ENCODE measurements at regions not wholly inside any gene's neighbourhood (a gene's known extent, or its start where the extent isn't known, plus 50 kb on each side); places are given as distances from the start of the nearest gene placed in this dataset.
"Not testable (repeated sequence)": the region's sequence is repeated elsewhere in the genome, so short reads cannot be mapped to it uniquely, and the experiment has no call there.

DNA sequence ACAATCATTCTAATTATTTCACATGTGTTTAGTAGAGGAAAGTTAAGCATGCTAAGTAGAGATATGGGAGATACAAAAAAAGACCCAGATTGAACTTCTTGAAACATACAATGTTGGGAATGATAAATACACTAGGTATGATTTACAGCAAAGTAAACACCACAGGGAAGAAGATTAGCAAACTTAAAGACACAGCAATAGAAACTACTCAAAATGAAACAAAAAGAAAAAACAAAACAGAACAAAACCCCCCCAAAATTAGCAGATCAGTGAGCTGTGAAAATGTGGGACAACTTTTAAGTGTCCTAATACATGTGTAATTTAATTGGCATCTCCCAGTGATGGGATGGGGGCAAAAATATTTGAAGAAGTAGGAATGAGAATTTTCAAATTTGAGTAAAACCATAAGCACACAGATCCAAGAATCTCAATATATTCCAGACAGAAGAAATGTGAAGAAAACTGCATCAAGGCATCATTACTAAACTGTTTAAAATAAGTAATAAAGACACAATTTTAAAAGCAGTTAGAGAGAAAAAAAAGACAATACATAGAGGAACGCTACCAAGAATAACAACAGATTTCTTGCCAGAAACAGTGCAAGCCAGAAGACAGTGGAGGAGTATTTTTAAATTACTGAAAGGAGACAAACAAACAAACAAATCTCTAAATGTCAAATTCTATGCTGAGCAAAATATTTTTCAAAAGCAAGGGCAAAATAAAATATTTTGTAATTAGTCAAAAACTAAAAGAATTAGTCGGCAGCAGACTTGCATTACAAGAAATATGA is 473.7 kb downstream of the QKI start:
- no peak for DNase-seq

DNA sequence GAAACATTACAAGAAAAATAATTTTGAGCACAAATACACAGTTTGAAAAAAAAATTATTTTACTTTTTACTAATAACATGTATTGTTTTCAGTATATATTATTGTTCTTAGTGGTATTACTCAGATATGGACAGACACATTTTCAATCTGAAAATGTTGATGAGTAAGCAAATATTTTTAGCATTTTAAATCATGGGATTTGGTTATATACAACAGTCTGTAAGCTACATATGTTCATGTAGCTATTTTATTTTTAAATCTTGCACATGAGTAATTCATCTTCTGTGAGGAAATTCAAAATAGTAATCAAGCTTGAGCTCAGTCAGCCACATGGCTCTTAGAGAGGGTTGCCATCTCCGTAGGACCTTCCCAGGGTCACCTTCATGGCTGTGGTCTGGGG is 471.9 kb downstream of the QKI start:
- DNase-seq = no peak

DNA sequence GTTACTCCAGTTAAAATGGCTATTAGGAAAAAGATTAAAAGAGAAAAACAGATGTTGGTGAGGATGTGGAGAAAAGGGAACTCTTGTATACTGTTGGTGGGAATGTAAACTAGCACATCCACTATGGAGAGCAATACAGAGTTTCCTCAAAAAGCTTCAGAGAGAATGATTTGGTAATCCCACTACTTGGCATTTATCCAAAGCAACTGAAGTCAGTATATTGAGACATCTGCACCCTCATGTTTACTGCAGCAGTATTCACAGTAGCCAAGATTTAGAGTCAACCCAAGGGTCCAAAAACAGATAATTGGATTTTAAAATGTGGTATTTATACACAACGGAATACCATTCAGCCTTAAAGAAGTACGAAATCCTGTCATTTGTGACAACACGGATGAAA is 469.5 kb downstream of the QKI start:
- DNase-seq = no peak

- DNase-seq = no peak
Observed at GRCh38 chr6:163878698-163879097, 464.2 kb downstream of the QKI start.

- DNase-seq = no peak
Observed at GRCh38 chr6:163877877-163878639, 463.5 kb downstream of the QKI start.

DNA sequence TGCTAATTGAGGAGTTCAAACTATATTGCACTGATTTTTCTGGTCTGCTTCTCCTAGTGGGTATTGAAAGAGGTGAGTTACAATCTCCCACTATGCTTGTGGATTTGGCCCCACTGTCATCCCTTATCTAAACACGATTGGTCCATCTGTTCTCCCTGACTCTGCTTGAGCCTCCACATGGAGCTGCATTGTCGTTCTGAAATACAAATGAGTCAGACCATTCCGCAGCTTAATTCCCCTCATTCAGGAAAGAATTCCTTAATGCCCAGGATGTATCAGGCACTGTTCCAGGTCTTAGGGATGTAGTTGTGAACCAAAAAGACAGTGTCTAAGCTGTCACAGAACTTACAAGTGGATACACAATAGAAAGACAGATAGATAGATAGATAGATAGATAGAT is 461.9 kb downstream of the QKI start:
- DNase-seq = no peak

DNA sequence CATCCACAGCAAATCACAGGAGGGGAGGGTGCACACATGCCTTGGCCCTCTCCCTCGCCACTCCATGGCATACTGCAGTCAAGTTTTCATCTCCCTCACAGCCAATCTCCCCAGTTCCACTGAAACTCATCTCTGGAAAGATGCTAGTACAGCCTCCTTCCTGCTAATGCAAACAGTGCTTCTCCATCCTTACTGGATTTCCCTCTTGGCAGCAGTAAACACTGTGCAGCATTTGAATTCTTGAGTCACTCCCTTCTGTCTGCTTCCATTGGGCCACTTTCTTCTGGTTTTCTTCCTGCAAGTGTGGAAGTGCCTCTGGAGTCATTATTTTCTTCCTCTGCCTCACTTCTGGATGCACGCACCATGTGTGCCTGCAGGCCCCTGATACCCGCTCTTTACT is 460.3 kb downstream of the QKI start:
- no peak for DNase-seq

- no peak for DNase-seq
Observed at GRCh38 chr6:163872335-163872734, 457.8 kb downstream of the QKI start.

GRCh38 chr6:163871616-163872015 is 457.1 kb downstream of the QKI start:
- no peak for DNase-seq

DNA sequence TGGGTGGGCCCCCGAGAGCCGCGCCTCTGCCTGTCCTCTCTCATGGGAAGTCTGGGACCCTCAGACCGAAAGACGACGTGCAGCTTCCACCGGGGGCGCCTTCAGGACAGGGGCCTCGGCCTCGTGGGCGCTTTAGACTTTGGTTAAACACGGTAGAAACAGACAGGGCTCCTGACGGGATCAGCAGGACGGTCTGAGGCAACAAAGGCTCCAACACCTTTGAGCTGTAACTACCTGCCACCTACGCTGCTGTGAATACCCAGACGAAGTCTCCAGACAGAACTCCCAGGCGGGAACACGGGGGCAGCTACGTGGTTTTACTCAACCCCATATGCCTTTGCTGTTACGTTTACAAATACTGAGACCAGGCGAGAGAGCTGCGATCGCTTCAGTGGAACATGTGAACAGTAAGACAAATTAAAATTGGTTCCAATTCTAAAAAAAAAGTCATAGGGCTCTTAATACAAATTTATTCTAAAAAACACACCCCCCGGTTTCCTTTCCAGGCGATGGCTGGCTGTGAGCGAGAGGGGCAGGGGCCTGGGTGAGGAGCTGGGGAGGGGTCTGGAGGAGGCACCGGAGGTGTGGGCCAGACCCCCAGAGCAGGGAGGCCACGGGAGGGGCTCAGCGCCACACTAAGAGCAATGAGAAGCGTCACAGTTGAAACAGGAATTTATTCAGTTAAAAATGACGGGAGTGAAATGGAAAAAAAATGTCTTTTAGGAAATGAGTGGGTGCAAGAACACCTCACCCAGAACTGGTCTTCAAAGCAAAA is 453.2 kb downstream of the QKI start:
- no peak for DNase-seq

DNA sequence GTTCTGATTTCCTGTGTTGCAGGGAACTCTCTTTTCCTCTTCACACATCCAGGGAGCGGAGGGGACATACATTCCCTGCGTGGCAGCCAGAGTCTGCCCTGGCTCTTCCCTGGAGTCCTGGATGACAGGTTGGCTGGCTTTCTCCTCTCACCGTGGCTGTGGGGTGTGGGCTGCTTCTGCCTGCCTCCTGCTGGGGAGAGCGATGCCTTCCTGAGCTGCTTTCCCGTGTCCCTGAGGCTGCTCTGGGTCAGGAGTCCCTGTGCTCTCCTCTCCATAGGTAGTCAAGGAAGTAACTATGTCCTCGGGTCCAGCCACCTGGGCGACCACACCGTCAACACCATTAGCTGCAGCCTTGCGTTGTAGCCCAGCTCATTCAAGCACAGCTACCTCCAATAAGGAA is 451.7 kb downstream of the QKI start:
- DNase-seq = no peak

GRCh38 chr6:163863565-163863964 is 449.0 kb downstream of the QKI start:
- DNase-seq = no peak

DNA sequence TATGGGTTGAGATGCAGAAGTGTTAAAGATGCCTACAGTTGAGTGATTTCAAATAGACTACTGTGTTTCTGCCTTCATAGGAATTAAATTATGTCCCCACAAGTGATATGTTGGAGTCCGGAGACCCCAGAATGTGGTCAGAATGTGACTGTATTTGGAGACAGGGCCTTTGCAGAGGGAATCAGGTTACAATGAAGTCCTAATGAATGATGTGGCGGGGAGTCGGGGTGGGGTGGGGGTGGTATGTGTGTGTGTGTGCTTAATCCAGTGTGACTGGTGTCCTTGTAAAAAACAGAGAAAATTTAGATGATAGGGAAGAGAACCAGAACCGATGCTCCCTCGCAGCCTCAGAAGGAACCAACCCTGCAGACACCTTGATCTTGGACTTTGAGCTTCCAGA is 448.2 kb downstream of the QKI start:
- no peak for DNase-seq

DNA sequence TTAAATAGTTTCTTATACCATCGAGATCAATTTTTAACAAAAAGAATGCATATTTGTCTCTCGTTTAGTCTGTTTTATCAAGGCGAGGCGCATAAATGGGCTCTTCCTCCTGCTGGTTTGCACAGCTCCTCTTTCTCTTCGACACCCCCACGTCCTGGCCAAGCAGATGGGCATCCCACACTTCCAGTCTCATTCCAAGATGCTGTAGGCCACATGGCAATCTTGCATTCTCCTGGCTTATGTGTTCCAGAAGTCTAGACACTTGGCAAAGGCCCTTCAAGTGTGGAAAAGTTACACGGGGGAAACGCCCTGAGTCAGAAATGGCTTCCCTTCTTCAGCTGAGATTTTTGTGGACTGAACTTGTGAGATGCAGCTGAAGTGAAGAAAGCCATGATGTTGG is 447.1 kb downstream of the QKI start:
- DNase-seq = no peak

GRCh38 chr6:163860287-163861081 is 446.0 kb downstream of the QKI start:
- DNase-seq = no peak

DNA sequence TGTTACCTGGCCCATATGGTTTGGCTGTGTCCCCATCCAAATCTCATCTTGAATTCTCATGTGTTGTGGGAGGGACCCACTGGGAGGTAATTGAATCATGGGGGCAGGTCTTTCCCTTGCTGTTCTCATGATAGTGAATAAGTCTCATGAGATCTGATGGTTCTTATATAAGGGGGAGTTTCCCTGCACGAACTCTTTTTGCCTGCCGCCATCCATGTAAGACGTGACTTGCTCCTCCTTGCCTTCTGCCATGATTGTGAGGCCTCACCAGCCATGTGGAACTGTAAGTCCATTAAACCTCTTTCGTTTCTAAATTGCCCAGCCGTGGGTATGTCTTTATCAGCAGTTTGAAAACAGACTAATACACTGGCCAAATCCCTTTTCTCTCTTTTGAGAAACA is 444.4 kb downstream of the QKI start:
- DNase-seq = not testable (repeated sequence)

DNA sequence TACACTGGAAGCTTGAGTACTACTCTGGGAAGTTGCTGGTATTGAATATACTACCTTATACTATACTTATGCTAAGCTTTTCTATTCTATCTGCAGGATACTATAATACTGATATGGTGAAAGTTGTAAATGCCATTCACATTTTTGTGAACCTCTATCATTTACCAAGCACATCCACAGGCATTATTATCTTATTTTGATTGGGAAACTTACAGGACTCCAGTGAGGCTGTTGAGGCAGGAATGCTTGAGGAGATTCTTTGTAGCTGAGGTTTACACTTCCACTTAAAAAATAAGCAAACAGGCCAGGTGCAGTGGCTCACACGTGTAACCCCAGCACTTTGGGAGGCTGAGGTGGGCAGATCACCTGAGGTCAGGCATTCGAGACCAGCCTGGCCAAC is 442.9 kb downstream of the QKI start:
- DNase-seq = no peak

DNA sequence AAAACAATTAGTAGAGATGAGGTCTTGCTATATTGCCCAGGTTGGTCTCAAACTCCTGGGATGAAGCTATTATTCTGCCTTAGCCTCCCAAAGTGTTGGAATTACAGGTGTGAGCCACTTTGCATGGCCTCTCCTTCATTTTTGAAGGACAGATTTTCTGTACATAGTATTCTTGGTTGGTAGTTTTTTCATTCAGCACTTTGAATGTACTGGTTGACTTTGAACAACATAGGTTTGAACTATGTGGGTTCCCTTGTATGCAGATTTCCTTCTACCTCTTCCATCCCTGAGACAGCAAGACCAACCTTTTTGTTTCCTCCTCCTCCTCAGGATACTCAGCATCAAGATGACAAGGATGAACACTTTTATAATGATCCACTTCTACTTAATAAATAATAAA is 436.4 kb downstream of the QKI start:
- no peak for DNase-seq

GRCh38 chr6:163844761-163845160 is 430.2 kb downstream of the QKI start:
- no peak for DNase-seq

- DNase-seq = no peak
Observed at GRCh38 chr6:163844357-163844756, 429.8 kb downstream of the QKI start.

- DNase-seq = no peak
Observed at GRCh38 chr6:163843218-163843617, 428.7 kb downstream of the QKI start.

DNA sequence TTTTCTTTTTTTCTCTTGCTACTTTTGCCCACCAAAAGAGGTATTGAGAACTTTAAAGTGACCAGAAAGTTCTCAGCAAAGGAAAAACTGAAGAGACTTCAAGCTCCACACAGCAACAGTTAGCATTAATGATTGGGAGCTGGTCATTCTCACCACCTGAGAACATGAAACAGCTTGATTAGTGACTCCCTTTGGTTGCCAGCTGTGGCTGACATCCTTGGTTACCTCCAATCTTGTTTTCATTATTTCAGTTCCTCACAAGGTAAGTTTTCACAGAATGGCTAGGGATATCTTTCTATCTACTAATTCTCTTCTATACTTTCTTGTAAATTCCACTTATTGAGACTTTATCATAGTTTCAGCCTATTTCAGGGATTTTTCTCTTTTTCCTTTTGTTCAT is 427.9 kb downstream of the QKI start:
- DNase-seq = no peak

DNA sequence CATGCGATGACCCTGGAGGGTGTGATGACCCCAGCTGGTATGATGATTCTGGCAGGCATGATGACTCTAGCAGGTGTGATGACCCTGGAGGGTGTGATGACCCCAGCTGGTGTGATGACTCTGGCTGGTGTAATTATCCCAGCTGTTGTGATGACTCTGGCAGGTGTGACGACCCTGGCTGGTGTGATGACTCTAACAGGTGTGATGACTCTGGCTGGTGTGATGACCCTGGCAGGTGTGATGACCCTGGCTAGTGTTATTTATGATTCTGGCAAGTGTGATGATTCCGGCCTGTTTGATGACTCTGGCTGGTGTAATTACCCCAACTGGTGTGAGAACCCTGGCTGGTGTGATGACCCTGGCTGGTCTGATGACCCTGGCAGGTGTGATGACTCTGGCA is 427.2 kb downstream of the QKI start:
- no peak for DNase-seq
